ENCODE measurements at regions not wholly inside any gene's neighbourhood (a gene's known extent, or its start where the extent isn't known, plus 50 kb on each side); places are given as distances from the start of the nearest gene placed in this dataset.

DNA sequence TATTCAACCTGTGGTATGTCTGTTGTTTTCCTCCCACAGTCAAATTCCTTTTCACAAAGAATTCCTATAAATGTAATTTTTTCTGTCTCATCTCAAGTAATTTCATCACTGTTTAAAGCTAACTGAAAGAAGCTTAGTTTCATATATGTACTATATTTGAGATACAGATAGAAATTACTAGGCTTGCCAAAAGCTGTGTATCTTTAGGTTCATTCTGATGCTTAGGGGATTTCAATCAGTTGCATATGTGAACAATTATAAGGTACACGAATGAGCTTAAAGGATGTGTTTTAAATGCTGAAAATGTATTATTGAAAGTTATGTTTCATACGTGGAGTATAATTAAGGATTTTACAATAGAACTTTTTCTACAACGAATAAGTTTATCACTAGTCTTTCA is 59.2 kb upstream of the DSG1 start:
- H3K27me3 Mint-ChIP-seq (ENCODE audit: low read depth) = no peaks in the 10 kb centered on the region
- H3K4me3 Mint-ChIP-seq = no peak overlapping the region
- TF ChIP-seq, protein P1, sequence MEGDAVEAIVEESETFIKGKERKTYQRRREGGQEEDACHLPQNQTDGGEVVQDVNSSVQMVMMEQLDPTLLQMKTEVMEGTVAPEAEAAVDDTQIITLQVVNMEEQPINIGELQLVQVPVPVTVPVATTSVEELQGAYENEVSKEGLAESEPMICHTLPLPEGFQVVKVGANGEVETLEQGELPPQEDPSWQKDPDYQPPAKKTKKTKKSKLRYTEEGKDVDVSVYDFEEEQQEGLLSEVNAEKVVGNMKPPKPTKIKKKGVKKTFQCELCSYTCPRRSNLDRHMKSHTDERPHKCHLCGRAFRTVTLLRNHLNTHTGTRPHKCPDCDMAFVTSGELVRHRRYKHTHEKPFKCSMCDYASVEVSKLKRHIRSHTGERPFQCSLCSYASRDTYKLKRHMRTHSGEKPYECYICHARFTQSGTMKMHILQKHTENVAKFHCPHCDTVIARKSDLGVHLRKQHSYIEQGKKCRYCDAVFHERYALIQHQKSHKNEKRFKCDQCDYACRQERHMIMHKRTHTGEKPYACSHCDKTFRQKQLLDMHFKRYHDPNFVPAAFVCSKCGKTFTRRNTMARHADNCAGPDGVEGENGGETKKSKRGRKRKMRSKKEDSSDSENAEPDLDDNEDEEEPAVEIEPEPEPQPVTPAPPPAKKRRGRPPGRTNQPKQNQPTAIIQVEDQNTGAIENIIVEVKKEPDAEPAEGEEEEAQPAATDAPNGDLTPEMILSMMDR (IDR thresholded peaks at IDR 0.05; ENCODE audit: unreplicated experiment) = no peak
- no peaks in the 10 kb centered on the region for H3K36me3 Mint-ChIP-seq
- peaks cover 4% of the 10 kb centered on the region for H3K9me3 Mint-ChIP-seq
- no peak for DNase-seq (ENCODE audit: low spot score in 2 of 2, unreplicated experiment in 2 of 2)
- H3K4me1 Mint-ChIP-seq = peaks cover 43% of the 10 kb centered on the region
- H3K27ac Mint-ChIP-seq = no peak overlapping the region

DNA sequence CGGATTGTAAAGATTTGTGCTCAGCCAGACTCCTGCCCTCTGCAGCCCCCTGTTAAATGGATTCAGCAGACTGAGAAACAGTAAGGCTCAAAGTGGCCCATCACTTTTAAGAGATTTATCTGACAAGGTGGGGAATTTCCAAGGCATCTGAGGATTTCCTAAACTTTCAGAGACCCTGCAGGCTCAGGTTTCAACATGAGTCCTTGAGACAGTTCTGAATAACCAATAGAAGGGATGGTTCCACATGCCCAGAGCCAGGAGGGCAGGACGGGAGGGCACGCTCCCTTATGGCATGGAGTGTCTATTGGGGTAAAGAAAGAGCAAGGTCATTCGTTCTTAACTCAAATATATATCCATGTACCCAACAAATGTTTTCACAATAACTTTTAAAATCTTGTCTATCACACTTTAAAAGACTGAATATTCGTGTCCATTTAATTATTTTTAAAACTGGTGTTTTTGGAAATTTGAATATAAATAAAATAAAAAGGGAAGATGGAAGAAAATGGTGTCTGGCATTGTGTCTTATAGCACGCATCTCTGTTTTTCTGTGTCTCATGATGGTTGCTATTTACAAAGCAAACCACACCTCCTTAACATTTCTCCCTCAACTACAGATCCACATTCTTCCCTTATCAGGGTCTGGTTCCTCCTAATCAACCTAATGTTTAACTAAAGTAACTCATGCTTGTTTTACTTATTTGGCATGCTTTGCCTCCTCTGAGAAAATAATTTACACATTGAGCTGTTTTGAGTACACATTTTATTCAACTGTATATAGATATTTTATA is 56.0 kb upstream of the DSG1 start:
- DNase-seq (ENCODE audit: low spot score in 2 of 2, unreplicated experiment in 2 of 2) = no peak
- TF ChIP-seq, protein P1 (IDR thresholded peaks at IDR 0.05; ENCODE audit: unreplicated experiment) = no peak
- Mint-ChIP-seq H3K27ac (peak overlapping the region; percentile 98), H3K36me3 (no peaks in the 10 kb centered on the region), H3K9me3 (peaks cover 4% of the 10 kb centered on the region), H3K27me3 (ENCODE audit: low read depth) (no peaks in the 10 kb centered on the region), H3K4me3 (no peak overlapping the region), H3K4me1 (peaks cover 30% of the 10 kb centered on the region)

DNA sequence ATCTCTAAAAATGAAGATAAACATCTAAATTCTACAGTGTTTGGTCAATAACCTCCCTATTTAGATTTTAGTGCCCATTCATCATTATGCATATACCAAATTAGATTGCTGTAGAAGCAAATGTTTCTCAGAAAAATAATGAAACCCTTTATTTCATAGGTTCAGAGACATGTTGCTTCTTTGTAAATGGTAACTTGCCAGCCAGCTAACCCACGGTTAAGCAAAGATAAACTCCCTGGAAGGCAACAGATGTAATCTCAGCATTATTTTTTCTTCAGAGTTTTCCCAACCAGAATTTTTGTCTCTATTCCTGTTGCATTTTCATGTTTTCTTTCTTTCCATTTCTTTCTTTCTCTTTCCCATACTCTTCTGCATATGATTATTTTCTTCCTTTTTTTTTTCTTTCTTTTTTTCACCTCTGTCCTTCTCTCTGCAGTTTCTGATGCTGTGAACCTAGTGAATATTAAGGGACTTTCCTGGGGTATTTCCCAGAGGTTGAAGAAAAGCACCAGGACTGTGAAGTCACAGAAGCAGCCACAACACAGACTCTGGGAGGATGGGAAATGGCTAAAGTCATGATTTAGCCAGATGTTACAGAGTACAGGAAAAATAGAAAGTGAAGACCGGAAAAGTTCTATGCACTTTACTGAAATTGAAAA is 50.0 kb upstream of the DSG1 start:
- H3K4me3 Mint-ChIP-seq = no peak overlapping the region
- no peak for DNase-seq (ENCODE audit: low spot score in 2 of 2, unreplicated experiment in 2 of 2)
- H3K9me3 Mint-ChIP-seq = no peaks in the 10 kb centered on the region
- no peaks in the 10 kb centered on the region for H3K36me3 Mint-ChIP-seq
- peaks cover 26% of the 10 kb centered on the region for H3K4me1 Mint-ChIP-seq
- H3K27me3 Mint-ChIP-seq (ENCODE audit: low read depth) = no peaks in the 10 kb centered on the region
- TF ChIP-seq, protein P1 (IDR thresholded peaks at IDR 0.05; ENCODE audit: unreplicated experiment) = no peak
- peak overlapping the region; percentile 27 for H3K27ac Mint-ChIP-seq

Data from mesothelial cell of epicardium (in vitro differentiated cells).